ENCODE measurements at regions not wholly inside any gene's neighbourhood (a gene's known extent, or its start where the extent isn't known, plus 50 kb on each side); places are given as distances from the start of the nearest gene placed in this dataset.

- Mint-ChIP-seq H3K4me1 (ENCODE audit: low read depth) (no peaks in the 10 kb centered on the region), H3K4me3 (no peak overlapping the region), H3K36me3 (ENCODE audit: low read depth) (no peaks in the 10 kb centered on the region), H3K27me3 (peaks cover 1% of the 10 kb centered on the region), H3K27ac (no peak overlapping the region), H3K9me3 (no peaks in the 10 kb centered on the region)
- intact Hi-C loops (cut with micrococcal nuclease) = no loop called here
- CTCF ChIA-PET = no interaction called here
- POLR2A ChIA-PET = no interaction called here
- DNase-seq (no peak), ATAC-seq (no peak)
- no peak for TF ChIP-seq CTCF (IDR thresholded peaks at IDR 0.05)
Measured at GRCh38 chr1:227369102-227369760, 50.9 kb upstream of the CDC42BPA start.

Data from activated CD8-positive, alpha-beta T cell treated with anti-CD3 and anti-CD28 coated beads for 36 hours (primary cell).